HepG2 (cell line): ENCODE measurements at regions not wholly inside any gene's neighbourhood (a gene's known extent, or its start where the extent isn't known, plus 50 kb on each side); places are given as distances from the start of the nearest gene placed in this dataset.

Experiments
- ATAC-seq: fragments of 200-7000 bp; cut with Tn5 transposase; 3 replicates; pipeline ENCODE4 v1.9.1; 2020; ENCODE audit warnings: mild to moderate bottlenecking, moderate library complexity
- BruUV-seq: library from RNA; stranded (reverse); fragments of 400-500 nt; replicated peaks from 2 replicates; lab custom pipeline; 2021; lab: Mats Ljungman, UMichigan
- CTCF ChIA-PET: fragments of 300-600 bp; formaldehyde crosslinking; extraction: SDS; loops from one replicate; lab custom pipeline; 2021; ENCODE audit warnings: low total read pairs, inconsistent platforms, low intra/inter-chr PET ratio; lab: Yijun Ruan, JAX
- POLR2A ChIA-PET: fragments of 350-600 bp; sonication (Branson Sonifier 250); formaldehyde crosslinking; loops from one replicate; lab custom pipeline; 2020; ENCODE audit warnings: antibody characterized with exemption, inconsistent platforms; lab: Yijun Ruan, JAX
- DNase-seq: peaks from one replicate; pipeline ENCODE4 v3.0.0-alpha.2; 2015; ENCODE audit warnings: low spot score
- FAIRE-seq: peaks from 3 replicates; lab custom pipeline; 2011; peaks lifted over from hg19 to GRCh38; lab: Jason Lieb, UNC
- H2AFZ ChIP-seq: one replicate; pipeline ENCODE4 v1.6.1; 2011; ENCODE audit warnings: low read length, inconsistent platforms
- H3K27ac ChIP-seq: fragments of 300-600 bp; 3 replicates; pipeline ENCODE4 v1.8.0; 2011; ENCODE audit warnings: mixed run types, mild to moderate bottlenecking, mixed read lengths, low read length, inconsistent platforms; ENCODE audit not compliant: insufficient read depth; ENCODE audit errors: extremely low read length
- H3K27me3 ChIP-seq, 2 experiments: fragments of 200-600 bp in 1 of 2; 2 replicates in 1 of 2; 3 replicates in 1 of 2; pipeline versions ENCODE4 v1.6.0 to v1.8.0; 2011; ENCODE audit warnings: low read length in 2 of 2, mild to moderate bottlenecking in 2 of 2, moderate library complexity in 2 of 2, inconsistent platforms in 1 of 2; ENCODE audit not compliant: insufficient read depth in 2 of 2, control insufficient read depth in 1 of 2
- H3K36me3 ChIP-seq, 2 experiments: fragments of 200-600 bp in 1 of 2; replicated peaks in 1 of 2; 2 replicates in 1 of 2; 3 replicates in 1 of 2; pipeline versions ENCODE4 v1.5.1 to v1.8.0; 2011; ENCODE audit warnings: low read length in 2 of 2, inconsistent platforms in 1 of 2; ENCODE audit not compliant: insufficient read depth in 2 of 2, control insufficient read depth in 1 of 2
- H3K4me1 ChIP-seq: 2 replicates; pipeline ENCODE4 v1.5.1; 2012; ENCODE audit warnings: low read length, inconsistent platforms; ENCODE audit not compliant: insufficient read depth
- H3K4me2 ChIP-seq: 2 replicates; pipeline ENCODE4 v1.6.0; 2011; ENCODE audit warnings: low read depth, low read length, inconsistent platforms
- H3K4me3 ChIP-seq, 3 experiments: fragments of 200-600 bp in 1 of 3; sonication (generic), shearing (Covaris generic) in 1 of 3; replicated peaks in 1 of 3; 2 replicates each; pipeline ENCODE4 v1.5.1; 2011 to 2016; ENCODE audit warnings: low read length in 3 of 3, inconsistent platforms in 2 of 3, low read depth in 2 of 3, mild to moderate bottlenecking in 2 of 3, control low read depth in 1 of 3, mixed read lengths in 1 of 3; ENCODE audit not compliant: insufficient read depth in 1 of 3
- H3K79me2 ChIP-seq: one replicate; pipeline ENCODE4 v1.6.1; 2011; ENCODE audit warnings: low read length, inconsistent platforms; ENCODE audit not compliant: insufficient read depth
- H3K9ac ChIP-seq: 2 replicates; pipeline ENCODE4 v1.6.0; 2011; ENCODE audit warnings: mild to moderate bottlenecking, low read depth, low read length, inconsistent platforms; ENCODE audit not compliant: insufficient read depth
- H3K9me3 ChIP-seq: 2 replicates; pipeline ENCODE4 v1.5.1; 2012; ENCODE audit warnings: mild to moderate bottlenecking, low read length
- H4K20me1 ChIP-seq: 2 replicates; pipeline ENCODE4 v1.6.0; 2011; ENCODE audit warnings: inconsistent platforms, mild to moderate bottlenecking, low read length, moderate library complexity; ENCODE audit not compliant: insufficient read depth
- ATF1 ChIP-seq: IDR thresholded peaks from 2 replicates; pipeline ENCODE4 v1.6.1; 2016; ENCODE audit warnings: mild to moderate bottlenecking, control low read depth
- CBX5 ChIP-seq: sonication (generic); formaldehyde crosslinking; IDR thresholded peaks from 2 replicates; pipeline ENCODE4 v1.4.0; 2020; ENCODE audit warnings: missing genetic modification reagents, borderline replicate concordance
- ELF1 ChIP-seq: sonication (generic); formaldehyde crosslinking; IDR thresholded peaks from 2 replicates; pipeline ENCODE4 v1.4.0; 2020; ENCODE audit warnings: missing genetic modification reagents
- SOX13 ChIP-seq, 3 experiments: fragments of 450-650 bp in 1 of 3; sonication (generic) in 1 of 3; formaldehyde crosslinking in 1 of 3; IDR thresholded peaks in 2 of 3; conservative IDR thresholded peaks in 1 of 3; 2 replicates each; pipeline versions ENCODE4 v1.5.0 to v1.6.1; 2016 to 2020; ENCODE audit warnings: antibody characterized with exemption in 1 of 3, mild to moderate bottlenecking in 1 of 3, missing compliant biosample characterization in 1 of 3, missing genetic modification reagents in 1 of 3, moderate library complexity in 1 of 3
- ZBTB46 ChIP-seq: sonication (generic); formaldehyde crosslinking; IDR thresholded peaks from 2 replicates; pipeline ENCODE4 v1.4.0; 2020; ENCODE audit warnings: mild to moderate bottlenecking, missing genetic modification reagents, borderline replicate concordance
- ZNF256 ChIP-seq: sonication (generic); formaldehyde crosslinking; conservative IDR thresholded peaks from 2 replicates; pipeline ENCODE4 v1.4.0; 2020; ENCODE audit warnings: missing genetic modification reagents
- ZNF343 ChIP-seq: sonication (generic); formaldehyde crosslinking; IDR thresholded peaks from 2 replicates; pipeline ENCODE4 v1.4.0; 2020; ENCODE audit warnings: mild to moderate bottlenecking, missing genetic modification reagents
- ZNF672 ChIP-seq: sonication (generic); formaldehyde crosslinking; IDR thresholded peaks from 2 replicates; pipeline ENCODE4 v1.8.1; 2022; ENCODE audit warnings: missing genetic modification reagents
- WGBS: methylation state at CpG from one replicate; pipeline ENCODE4 v1.1.6; 2017; ENCODE audit warnings: low lambda C conversion rate; 5-methylcytosine and 5-hydroxymethylcytosine counted together
- in situ Hi-C: cut with HindIII; loops from 2 replicates; pipeline ENCODE4 v1.10.0; 2017; ENCODE audit warnings: low pct_unique_long_range_greater_than_20kb; ENCODE audit not compliant: extremely low pct_ligation_motif_present
- intact Hi-C: fragments of 100-400 bp; cut with micrococcal nuclease; formaldehyde crosslinking; loops from one replicate; pipeline ENCODE4 v1.10.0; 2022; ENCODE audit not compliant: unreplicated experiment
- TF ChIP-seq, protein P1 (sequence below): sonication (generic); formaldehyde crosslinking; IDR thresholded peaks from 2 replicates; pipeline ENCODE4 v1.9.0; 2021; ENCODE audit warnings: missing genetic modification reagents, mild to moderate bottlenecking, borderline replicate concordance
- TF ChIP-seq, protein P2 (sequence below): sonication (generic); formaldehyde crosslinking; IDR thresholded peaks from 2 replicates; pipeline ENCODE4 v1.8.0; 2022; ENCODE audit warnings: mild to moderate bottlenecking, missing genetic modification reagents

GRCh38 chrX:152024710-152025109 is 50.2 kb upstream of the GABRE start:
- H3K36me3 ChIP-seq = no peaks in the 10 kb centered on the region
- in situ Hi-C loops = no loop called here
- no TSS peak for BruUV-seq
- CTCF ChIA-PET = no interaction called here
- no peak overlapping the region for H3K27ac ChIP-seq
- H3K4me2 ChIP-seq = no peak overlapping the region
- DNase-seq = no peak
- WGBS = 7% methylated on average over 3 of the region's 3 CpGs
- no peaks in the 10 kb centered on the region for H4K20me1 ChIP-seq
- no peak for TF ChIP-seq ZNF343 (CRISPR knock-in tag)
- no peak for TF ChIP-seq ATF1
- TF ChIP-seq SOX13 (IDR thresholded peaks at IDR 0.05) = no peak
- TF ChIP-seq SOX13 (CRISPR knock-in tag; conservative IDR thresholded peaks at IDR 0.05 in 1 of 2, IDR thresholded peaks at IDR 0.05 in 1 of 2) = no peak
- TF ChIP-seq, protein P1, sequence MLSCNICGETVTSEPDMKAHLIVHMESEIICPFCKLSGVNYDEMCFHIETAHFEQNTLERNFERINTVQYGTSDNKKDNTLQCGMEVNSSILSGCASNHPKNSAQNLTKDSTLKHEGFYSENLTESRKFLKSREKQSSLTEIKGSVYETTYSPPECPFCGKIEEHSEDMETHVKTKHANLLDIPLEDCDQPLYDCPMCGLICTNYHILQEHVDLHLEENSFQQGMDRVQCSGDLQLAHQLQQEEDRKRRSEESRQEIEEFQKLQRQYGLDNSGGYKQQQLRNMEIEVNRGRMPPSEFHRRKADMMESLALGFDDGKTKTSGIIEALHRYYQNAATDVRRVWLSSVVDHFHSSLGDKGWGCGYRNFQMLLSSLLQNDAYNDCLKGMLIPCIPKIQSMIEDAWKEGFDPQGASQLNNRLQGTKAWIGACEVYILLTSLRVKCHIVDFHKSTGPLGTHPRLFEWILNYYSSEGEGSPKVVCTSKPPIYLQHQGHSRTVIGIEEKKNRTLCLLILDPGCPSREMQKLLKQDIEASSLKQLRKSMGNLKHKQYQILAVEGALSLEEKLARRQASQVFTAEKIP = no peak
- TF ChIP-seq ZNF256 = no peak
- no peak for TF ChIP-seq ZNF672 (CRISPR knock-in tag)
- TF ChIP-seq ZBTB46 (CRISPR knock-in tag) = no peak
- TF ChIP-seq, protein P2, sequence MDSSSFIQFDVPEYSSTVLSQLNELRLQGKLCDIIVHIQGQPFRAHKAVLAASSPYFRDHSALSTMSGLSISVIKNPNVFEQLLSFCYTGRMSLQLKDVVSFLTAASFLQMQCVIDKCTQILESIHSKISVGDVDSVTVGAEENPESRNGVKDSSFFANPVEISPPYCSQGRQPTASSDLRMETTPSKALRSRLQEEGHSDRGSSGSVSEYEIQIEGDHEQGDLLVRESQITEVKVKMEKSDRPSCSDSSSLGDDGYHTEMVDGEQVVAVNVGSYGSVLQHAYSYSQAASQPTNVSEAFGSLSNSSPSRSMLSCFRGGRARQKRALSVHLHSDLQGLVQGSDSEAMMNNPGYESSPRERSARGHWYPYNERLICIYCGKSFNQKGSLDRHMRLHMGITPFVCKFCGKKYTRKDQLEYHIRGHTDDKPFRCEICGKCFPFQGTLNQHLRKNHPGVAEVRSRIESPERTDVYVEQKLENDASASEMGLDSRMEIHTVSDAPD (CRISPR knock-in tag) = no peak
- no peak for TF ChIP-seq CBX5
- no peak for TF ChIP-seq ELF1
- H2AFZ ChIP-seq = no peak overlapping the region
- H3K79me2 ChIP-seq = no peaks in the 10 kb centered on the region
- H3K4me1 ChIP-seq = no peaks in the 10 kb centered on the region
- intact Hi-C loops = no loop called here
- H3K27me3 ChIP-seq = no peaks in the 10 kb centered on the region
- POLR2A ChIA-PET = no interaction called here
- no peaks in the 10 kb centered on the region for H3K9me3 ChIP-seq
- no peak for FAIRE-seq
- ATAC-seq = no peak
- no peak overlapping the region for H3K4me3 ChIP-seq
- H3K9ac ChIP-seq = no peak overlapping the region
